ENCODE measurements at regions not wholly inside any gene's neighbourhood (a gene's known extent, or its start where the extent isn't known, plus 50 kb on each side); places are given as distances from the start of the nearest gene placed in this dataset.

DNA sequence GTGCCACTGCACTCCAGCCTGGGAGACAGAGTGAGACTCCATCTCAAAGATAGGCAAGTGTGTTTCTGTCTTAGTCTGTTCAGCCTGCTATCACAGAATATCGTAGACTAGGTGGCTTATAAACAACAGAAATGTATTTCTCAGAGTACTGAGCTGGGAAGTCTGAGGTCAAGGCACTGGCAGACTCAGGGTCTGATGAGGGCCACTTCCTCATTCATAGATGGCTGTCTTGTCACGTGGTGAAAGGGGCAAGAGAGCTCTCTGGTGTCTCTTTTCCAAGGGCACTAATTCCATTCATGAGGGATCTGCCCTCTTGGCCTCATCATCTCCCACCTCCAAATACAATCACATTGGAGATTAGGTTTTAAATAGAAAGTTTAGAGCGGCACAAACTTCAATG lies 95.6 kb upstream of the PHACTR3 start:
- TF ChIP-seq, protein P1, sequence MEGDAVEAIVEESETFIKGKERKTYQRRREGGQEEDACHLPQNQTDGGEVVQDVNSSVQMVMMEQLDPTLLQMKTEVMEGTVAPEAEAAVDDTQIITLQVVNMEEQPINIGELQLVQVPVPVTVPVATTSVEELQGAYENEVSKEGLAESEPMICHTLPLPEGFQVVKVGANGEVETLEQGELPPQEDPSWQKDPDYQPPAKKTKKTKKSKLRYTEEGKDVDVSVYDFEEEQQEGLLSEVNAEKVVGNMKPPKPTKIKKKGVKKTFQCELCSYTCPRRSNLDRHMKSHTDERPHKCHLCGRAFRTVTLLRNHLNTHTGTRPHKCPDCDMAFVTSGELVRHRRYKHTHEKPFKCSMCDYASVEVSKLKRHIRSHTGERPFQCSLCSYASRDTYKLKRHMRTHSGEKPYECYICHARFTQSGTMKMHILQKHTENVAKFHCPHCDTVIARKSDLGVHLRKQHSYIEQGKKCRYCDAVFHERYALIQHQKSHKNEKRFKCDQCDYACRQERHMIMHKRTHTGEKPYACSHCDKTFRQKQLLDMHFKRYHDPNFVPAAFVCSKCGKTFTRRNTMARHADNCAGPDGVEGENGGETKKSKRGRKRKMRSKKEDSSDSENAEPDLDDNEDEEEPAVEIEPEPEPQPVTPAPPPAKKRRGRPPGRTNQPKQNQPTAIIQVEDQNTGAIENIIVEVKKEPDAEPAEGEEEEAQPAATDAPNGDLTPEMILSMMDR (IDR thresholded peaks at IDR 0.05; ENCODE audit: borderline replicate concordance, control extremely low read depth, extremely low read depth, insufficient read depth, missing control alignments): no peak
- no peak for DNase-seq (ENCODE audit: low spot score)
- in situ Hi-C loops (cut with MboI; ENCODE audit: low sequenced_read_pairs, unreplicated experiment): no loop called here

DNA sequence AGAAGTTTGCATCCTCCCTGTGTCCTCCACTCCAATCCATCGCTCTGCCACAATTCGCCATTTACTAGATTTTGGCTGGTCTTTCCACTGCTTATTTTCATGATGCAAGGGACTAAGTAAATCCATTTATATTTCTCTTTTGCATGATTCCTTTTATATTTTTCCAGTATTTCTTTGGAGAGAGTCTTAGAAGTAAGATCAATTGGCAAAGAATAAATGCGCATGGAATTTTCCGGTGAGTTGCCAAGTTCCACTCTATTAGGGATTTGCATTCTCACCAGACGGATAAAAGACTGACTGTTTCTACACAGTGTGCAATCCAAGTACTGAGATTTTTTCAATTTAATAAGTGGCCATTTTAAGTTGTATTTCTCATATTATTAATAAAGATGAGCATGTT lies 91.7 kb upstream of the PHACTR3 start:
- DNase-seq (ENCODE audit: low spot score): no peak
- in situ Hi-C loops (cut with MboI; ENCODE audit: low sequenced_read_pairs, unreplicated experiment): no loop called here
- TF ChIP-seq, protein P1 (IDR thresholded peaks at IDR 0.05; ENCODE audit: borderline replicate concordance, control extremely low read depth, extremely low read depth, insufficient read depth, missing control alignments): no peak

DNA sequence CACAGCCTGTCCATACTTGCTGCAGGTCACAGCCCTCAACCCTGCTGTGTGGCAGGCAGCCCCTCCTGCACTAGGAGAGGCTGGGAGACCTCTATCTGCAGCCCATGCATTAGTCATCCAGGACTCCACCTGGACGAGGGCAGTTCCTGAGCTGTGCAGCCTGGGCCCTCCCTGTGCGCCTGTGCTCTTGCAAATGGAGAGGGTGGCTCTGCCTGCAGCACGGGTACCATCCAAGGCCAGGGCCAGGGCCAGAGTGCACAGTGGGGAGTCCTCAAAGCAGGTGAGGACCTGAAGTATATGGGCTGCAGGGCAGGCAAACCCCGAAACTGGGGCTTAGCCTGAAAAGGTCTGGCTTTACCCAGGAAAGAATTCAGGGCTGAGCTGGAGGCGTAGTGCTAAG lies 89.8 kb upstream of the PHACTR3 start:
- TF ChIP-seq, protein P1 (IDR thresholded peaks at IDR 0.05; ENCODE audit: borderline replicate concordance, control extremely low read depth, extremely low read depth, insufficient read depth, missing control alignments): no peak
- DNase-seq (ENCODE audit: low spot score): no peak
- in situ Hi-C loops (cut with MboI; ENCODE audit: low sequenced_read_pairs, unreplicated experiment): no loop called here

DNA sequence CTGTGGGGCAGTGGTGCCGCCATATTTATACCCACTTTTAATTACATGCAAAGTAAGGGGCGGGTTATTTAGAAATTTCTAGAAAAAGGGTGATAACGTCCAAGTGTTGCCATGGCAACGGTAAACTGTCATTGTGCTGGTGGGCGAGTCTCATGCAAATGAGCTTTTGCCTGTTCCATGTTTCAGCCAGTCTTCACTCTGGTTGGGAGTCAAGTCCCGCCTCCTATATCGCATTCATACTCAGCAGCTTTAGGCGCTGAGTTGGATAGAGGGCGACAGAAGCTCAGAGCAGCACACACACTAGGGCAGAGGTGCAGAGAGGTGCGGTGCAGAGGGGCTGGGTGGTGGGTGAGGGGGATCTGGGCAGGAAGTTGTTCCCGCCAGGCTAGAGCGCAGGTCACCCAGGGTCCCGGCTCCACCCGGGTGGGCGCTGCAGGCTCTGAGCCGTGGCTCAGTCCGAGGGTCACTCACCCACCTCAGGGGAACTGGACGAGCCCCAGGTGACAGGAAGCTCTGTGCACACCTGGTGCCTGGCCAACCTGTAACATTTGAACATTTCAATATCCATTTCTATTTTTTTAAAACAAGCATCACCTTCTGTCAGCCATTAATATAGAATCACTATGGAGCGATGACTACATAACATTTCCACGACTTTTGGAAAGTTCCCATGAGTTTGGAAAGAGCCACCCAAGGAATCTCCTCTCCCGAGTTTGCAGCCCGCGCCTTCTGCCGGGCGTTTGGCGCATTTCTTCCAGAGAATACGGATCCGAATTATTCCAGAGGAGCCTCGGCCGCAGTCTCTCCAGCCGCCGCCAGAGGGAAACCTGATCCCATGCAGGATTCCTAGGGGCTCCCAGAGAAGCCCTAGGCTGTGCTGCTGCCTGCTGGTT lies 89.1 kb upstream of the PHACTR3 start:
- TF ChIP-seq, protein P1 (IDR thresholded peaks at IDR 0.05; ENCODE audit: borderline replicate concordance, control extremely low read depth, extremely low read depth, insufficient read depth, missing control alignments): no peak
- no peak for DNase-seq (ENCODE audit: low spot score)
- in situ Hi-C loops (cut with MboI; ENCODE audit: low sequenced_read_pairs, unreplicated experiment): no loop called here

DNA sequence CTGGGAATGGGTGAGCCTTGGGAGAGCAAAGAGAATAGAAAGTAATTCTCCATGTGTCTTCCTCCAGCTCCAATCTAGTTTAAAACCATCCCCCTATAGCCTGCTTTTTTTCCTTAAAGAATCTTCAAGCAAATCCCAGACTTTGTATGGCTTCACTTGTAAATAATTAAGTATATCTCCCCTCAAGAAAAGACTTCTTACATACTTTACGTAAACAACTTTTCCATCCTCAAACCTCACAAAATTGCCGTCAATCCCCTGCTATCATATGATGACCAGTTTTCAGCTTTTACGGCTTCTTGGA lies 88.5 kb upstream of the PHACTR3 start:
- DNase-seq (ENCODE audit: low spot score): no peak
- in situ Hi-C loops (cut with MboI; ENCODE audit: low sequenced_read_pairs, unreplicated experiment): no loop called here
- TF ChIP-seq, protein P1 (IDR thresholded peaks at IDR 0.05; ENCODE audit: borderline replicate concordance, control extremely low read depth, extremely low read depth, insufficient read depth, missing control alignments): no peak

DNA sequence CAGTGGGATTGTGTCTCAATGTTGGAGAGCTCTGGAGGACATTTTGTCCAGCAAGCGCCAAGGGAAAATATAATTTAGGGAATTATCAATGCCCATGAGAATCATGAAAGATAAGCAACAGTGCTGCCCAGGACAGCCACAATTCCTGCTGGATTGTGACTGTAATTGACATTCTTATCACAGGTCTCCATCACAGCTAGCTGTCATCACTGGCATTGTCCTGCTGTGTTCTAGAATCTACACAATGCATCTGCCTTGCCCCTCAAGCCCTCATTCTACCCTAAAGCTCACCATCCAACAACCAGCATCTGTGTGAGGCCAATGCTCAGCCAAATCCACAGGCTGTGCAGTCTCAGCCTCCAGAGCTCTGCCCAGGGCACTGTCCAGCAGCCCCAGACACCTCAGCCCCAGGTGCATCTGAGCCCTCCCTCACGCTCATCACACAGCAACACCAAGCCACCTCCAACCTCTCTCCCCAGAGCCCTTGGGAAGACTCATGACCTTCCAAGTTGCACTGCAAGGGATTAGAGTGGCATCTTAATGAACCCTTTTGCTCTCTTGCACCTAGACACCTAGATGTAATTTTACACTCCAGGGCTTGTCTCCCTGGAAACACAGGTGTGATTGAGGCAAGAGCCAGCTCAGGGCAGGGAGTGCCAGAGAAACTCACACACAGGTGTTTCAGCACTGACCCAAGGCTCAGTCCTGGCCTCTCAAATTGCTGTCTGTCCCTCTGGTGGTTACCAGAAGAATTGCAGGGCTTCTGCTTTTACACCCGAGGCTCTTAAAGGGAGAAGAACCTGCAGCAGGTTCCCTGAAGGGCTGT lies 85.2 kb upstream of the PHACTR3 start:
- DNase-seq (ENCODE audit: low spot score): peak; percentile 82
- in situ Hi-C loops (cut with MboI; ENCODE audit: low sequenced_read_pairs, unreplicated experiment): no loop called here
- TF ChIP-seq, protein P1 (IDR thresholded peaks at IDR 0.05; ENCODE audit: borderline replicate concordance, control extremely low read depth, extremely low read depth, insufficient read depth, missing control alignments): peak; percentile 75
